DOHH2 (cell line): ENCODE measurements at regions not wholly inside any gene's neighbourhood (a gene's known extent, or its start where the extent isn't known, plus 50 kb on each side); places are given as distances from the start of the nearest gene placed in this dataset.

ENCODE experiments used
- CTCF ChIP-seq: fragments of 200-600 bp; sonication (generic); IDR thresholded peaks from one replicate; pipeline ENCODE4 v1.5.1; 2014; ENCODE audit warnings: antibody characterized with exemption, mild to moderate bottlenecking, low read depth, low read length; ENCODE audit not compliant: poor library complexity, severe bottlenecking
- EZH2phosphoT487 ChIP-seq: fragments of 200-600 bp; sonication (generic); IDR thresholded peaks from 2 replicates; pipeline ENCODE4 v1.6.1; 2017; ENCODE audit warnings: borderline replicate concordance, mild to moderate bottlenecking, antibody characterized with exemption, low read length, moderate library complexity, mixed read lengths

- no peak for TF ChIP-seq CTCF
- TF ChIP-seq EZH2phosphoT487, result no peak
Measured at GRCh38 chr10:83372646-83373045, 766.7 kb upstream of the GHITM start.
